HL-60 (cell line): ENCODE measurements at regions not wholly inside any gene's neighbourhood (a gene's known extent, or its start where the extent isn't known, plus 50 kb on each side); places are given as distances from the start of the nearest gene placed in this dataset.

Experiments used
- DNase-seq, 2 experiments: peaks; one replicate each; pipeline ENCODE4 v3.0.0-alpha.2; 2010 to 2020; ENCODE audit warnings: low read depth in 1 of 2, low spot score in 1 of 2
- H3K27ac ChIP-seq: fragments of 250-450 bp; sonication (Bioruptor Pico); replicated peaks from 2 replicates; pipeline ENCODE4 v1.5.1; 2020; ENCODE audit warnings: mild to moderate bottlenecking, moderate library complexity
- H3K27me3 ChIP-seq: fragments of 250-450 bp; sonication (Bioruptor Pico); 2 replicates; pipeline ENCODE4 v1.5.1; 2021; ENCODE audit warnings: mild to moderate bottlenecking, moderate library complexity; ENCODE audit not compliant: insufficient read depth, poor library complexity, severe bottlenecking
- H3K4me3 ChIP-seq: replicated peaks from 2 replicates; pipeline ENCODE4 v1.5.1; 2011; ENCODE audit warnings: mild to moderate bottlenecking, control low read depth, low read length; ENCODE audit not compliant: insufficient read depth
- CTCF ChIP-seq: IDR thresholded peaks from one replicate; pipeline ENCODE4 v1.5.1; 2011; ENCODE audit warnings: low read length, control low read depth, inconsistent platforms; ENCODE audit not compliant: insufficient read depth
- GABPA ChIP-seq: IDR thresholded peaks from 2 replicates; pipeline ENCODE4 v1.6.1; 2012; ENCODE audit warnings: low read depth
- POLR2AphosphoS5 ChIP-seq: IDR thresholded peaks from 2 replicates; pipeline ENCODE4 v1.6.1; 2012; ENCODE audit warnings: low read depth
- REST ChIP-seq: IDR thresholded peaks from 2 replicates; pipeline ENCODE4 v1.6.1; 2012; ENCODE audit warnings: low read depth; ENCODE audit not compliant: insufficient replicate concordance
- SPI1 ChIP-seq: IDR thresholded peaks from 2 replicates; pipeline ENCODE4 v1.6.1; 2012; ENCODE audit warnings: low read depth, mild to moderate bottlenecking, borderline replicate concordance

GRCh38 chr13:97131447-97131846, 90.7 kb upstream of the MBNL2 start:
- Histone ChIP-seq H3K4me3 (no peak overlapping the region), H3K27ac (no peak overlapping the region), H3K27me3 (peaks cover 18% of the 10 kb centered on the region)
- DNase-seq: no peak
- TF ChIP-seq GABPA (no peak), SPI1 (no peak), REST (no peak), POLR2AphosphoS5 (no peak), CTCF (no peak)

GRCh38 chr13:97133554-97133953, 88.6 kb upstream of the MBNL2 start:
- TF ChIP-seq POLR2AphosphoS5: no peak
- TF ChIP-seq SPI1: no peak
- no peak for TF ChIP-seq GABPA
- no peak for TF ChIP-seq CTCF
- TF ChIP-seq REST: no peak
- no peak for DNase-seq
- peaks cover 18% of the 10 kb centered on the region for H3K27me3 ChIP-seq
- no peak overlapping the region for H3K27ac ChIP-seq
- no peak overlapping the region for H3K4me3 ChIP-seq

- Histone ChIP-seq H3K4me3 (no peak overlapping the region), H3K27ac (no peak overlapping the region)
- no peak for DNase-seq
Measured at GRCh38 chr13:97133955-97134354, 88.2 kb upstream of the MBNL2 start.

More at GRCh38 chr13:97133955-97134354, 88.2 kb upstream of the MBNL2 start:
- peaks cover 18% of the 10 kb centered on the region for H3K27me3 ChIP-seq
- TF ChIP-seq GABPA: no peak
- TF ChIP-seq POLR2AphosphoS5: no peak
- TF ChIP-seq CTCF: no peak
- TF ChIP-seq SPI1: no peak
- TF ChIP-seq REST: no peak
